SK-N-SH (cell line): ENCODE measurements at regions not wholly inside any gene's neighbourhood (a gene's known extent, or its start where the extent isn't known, plus 50 kb on each side); places are given as distances from the start of the nearest gene placed in this dataset.

Experiments used
- EZH2phosphoT487 ChIP-seq: fragments of 200-600 bp; sonication (generic); IDR thresholded peaks from 2 replicates; pipeline ENCODE4 v1.6.1; 2017; ENCODE audit warnings: low read depth, mixed run types, mild to moderate bottlenecking, antibody characterized with exemption, moderate library complexity, borderline replicate concordance
- POLR2AphosphoS5 ChIP-seq: IDR thresholded peaks from 2 replicates; pipeline ENCODE4 v1.6.1; 2012; ENCODE audit warnings: low read depth, low read length

- no peak for TF ChIP-seq POLR2AphosphoS5
- no peak for TF ChIP-seq EZH2phosphoT487
These were observed 836.8 kb upstream of the NECTIN3 start for GRCh38 chr3:110234831-110235230.
